Activated CD8-positive, alpha-beta memory T cell treated with anti-CD3 and anti-CD28 coated beads for 24 hours (primary cell): ENCODE measurements at regions not wholly inside any gene's neighbourhood (a gene's known extent, or its start where the extent isn't known, plus 50 kb on each side); places are given as distances from the start of the nearest gene placed in this dataset.
A peak's percentile ranks its signal among the peaks of the same experiment; 100 is the strongest.

Source experiments
- DNase-seq: peaks from one replicate; pipeline ENCODE4 v3.0.0-alpha.2; 2020

- no peak for DNase-seq
Measured at GRCh38 chr20:23163562-23163961, 77.4 kb upstream of the CD93 start.

- no peak for DNase-seq
Measured at GRCh38 chr20:23162887-23163286, 76.8 kb upstream of the CD93 start.

- DNase-seq: no peak
Measured at GRCh38 chr20:23161968-23162696, 76.0 kb upstream of the CD93 start.

- DNase-seq: no peak
Measured at GRCh38 chr20:23161244-23161891, 75.2 kb upstream of the CD93 start.

GRCh38 chr20:23160536-23161243, 74.6 kb upstream of the CD93 start:
- no peak for DNase-seq

- no peak for DNase-seq
Measured at GRCh38 chr20:23159947-23160318, 73.8 kb upstream of the CD93 start.

GRCh38 chr20:23159256-23159946, 73.3 kb upstream of the CD93 start:
- DNase-seq: no peak

- no peak for DNase-seq
Measured at GRCh38 chr20:23157734-23158133, 71.6 kb upstream of the CD93 start.

GRCh38 chr20:23156842-23157423, 70.8 kb upstream of the CD93 start:
- no peak for DNase-seq

GRCh38 chr20:23156170-23156841, 70.2 kb upstream of the CD93 start:
- peak; percentile 19 for DNase-seq

GRCh38 chr20:23155141-23155590, 69.0 kb upstream of the CD93 start:
- DNase-seq: no peak

- DNase-seq: no peak
Measured at GRCh38 chr20:23153696-23154341, 67.7 kb upstream of the CD93 start.

GRCh38 chr20:23152902-23153301, 66.8 kb upstream of the CD93 start:
- DNase-seq: no peak

- DNase-seq: no peak
Measured at GRCh38 chr20:23152308-23152892, 66.3 kb upstream of the CD93 start.

GRCh38 chr20:23151885-23152284, 65.8 kb upstream of the CD93 start:
- no peak for DNase-seq

- peak; percentile 21 for DNase-seq
Measured at GRCh38 chr20:23151008-23151703, 65.0 kb upstream of the CD93 start.

- DNase-seq: peak; percentile 28
Measured at GRCh38 chr20:23150304-23151007, 64.3 kb upstream of the CD93 start.

GRCh38 chr20:23149623-23150279, 63.6 kb upstream of the CD93 start:
- DNase-seq: peak; percentile 28

GRCh38 chr20:23148731-23149570, 62.8 kb upstream of the CD93 start:
- DNase-seq: peak; percentile 26
